ENCODE measurements at regions not wholly inside any gene's neighbourhood (a gene's known extent, or its start where the extent isn't known, plus 50 kb on each side); places are given as distances from the start of the nearest gene placed in this dataset.

DNA sequence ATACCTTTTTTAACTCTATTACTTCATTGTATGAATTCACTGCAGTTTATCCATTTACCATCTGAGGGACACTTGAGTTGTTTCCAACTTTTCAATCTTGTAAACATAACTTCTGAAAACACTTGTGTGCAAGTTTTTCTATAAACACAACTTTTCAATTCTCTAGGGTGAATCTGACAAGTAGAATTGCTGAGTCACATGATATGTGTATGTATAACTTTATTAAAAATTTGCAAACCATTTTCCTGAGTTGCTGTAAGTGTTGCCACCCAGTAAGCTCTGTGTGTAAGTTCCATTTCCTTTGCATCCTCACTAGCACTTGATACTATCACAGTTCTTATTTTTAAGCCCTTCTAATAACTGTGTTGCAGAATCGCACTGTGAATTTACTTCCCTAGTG lies 1415.6 kb upstream of the ATXN8OS start:
- no peak for ATAC-seq
- no peak for TF ChIP-seq ISL1 (CRISPR knock-in tag; IDR thresholded peaks at IDR 0.05)
- no peak for TF ChIP-seq PPARA (CRISPR knock-in tag; IDR thresholded peaks at IDR 0.05; ENCODE audit: borderline replicate concordance)
- TF ChIP-seq TCF4 (CRISPR knock-in tag; IDR thresholded peaks at IDR 0.05; ENCODE audit: borderline replicate concordance), result no peak
- TF ChIP-seq, protein P1, sequence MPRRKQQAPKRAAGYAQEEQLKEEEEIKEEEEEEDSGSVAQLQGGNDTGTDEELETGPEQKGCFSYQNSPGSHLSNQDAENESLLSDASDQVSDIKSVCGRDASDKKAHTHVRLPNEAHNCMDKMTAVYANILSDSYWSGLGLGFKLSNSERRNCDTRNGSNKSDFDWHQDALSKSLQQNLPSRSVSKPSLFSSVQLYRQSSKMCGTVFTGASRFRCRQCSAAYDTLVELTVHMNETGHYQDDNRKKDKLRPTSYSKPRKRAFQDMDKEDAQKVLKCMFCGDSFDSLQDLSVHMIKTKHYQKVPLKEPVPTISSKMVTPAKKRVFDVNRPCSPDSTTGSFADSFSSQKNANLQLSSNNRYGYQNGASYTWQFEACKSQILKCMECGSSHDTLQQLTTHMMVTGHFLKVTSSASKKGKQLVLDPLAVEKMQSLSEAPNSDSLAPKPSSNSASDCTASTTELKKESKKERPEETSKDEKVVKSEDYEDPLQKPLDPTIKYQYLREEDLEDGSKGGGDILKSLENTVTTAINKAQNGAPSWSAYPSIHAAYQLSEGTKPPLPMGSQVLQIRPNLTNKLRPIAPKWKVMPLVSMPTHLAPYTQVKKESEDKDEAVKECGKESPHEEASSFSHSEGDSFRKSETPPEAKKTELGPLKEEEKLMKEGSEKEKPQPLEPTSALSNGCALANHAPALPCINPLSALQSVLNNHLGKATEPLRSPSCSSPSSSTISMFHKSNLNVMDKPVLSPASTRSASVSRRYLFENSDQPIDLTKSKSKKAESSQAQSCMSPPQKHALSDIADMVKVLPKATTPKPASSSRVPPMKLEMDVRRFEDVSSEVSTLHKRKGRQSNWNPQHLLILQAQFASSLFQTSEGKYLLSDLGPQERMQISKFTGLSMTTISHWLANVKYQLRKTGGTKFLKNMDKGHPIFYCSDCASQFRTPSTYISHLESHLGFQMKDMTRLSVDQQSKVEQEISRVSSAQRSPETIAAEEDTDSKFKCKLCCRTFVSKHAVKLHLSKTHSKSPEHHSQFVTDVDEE (CRISPR knock-in tag; IDR thresholded peaks at IDR 0.05), result no peak
- TF ChIP-seq TOX (CRISPR knock-in tag; IDR thresholded peaks at IDR 0.05; ENCODE audit: borderline replicate concordance), result no peak
- no peak for TF ChIP-seq ZC3H10 (CRISPR knock-in tag; IDR thresholded peaks at IDR 0.05)
- no peak for TF ChIP-seq ARNTL (CRISPR knock-in tag; IDR thresholded peaks at IDR 0.05; ENCODE audit: borderline replicate concordance, low read depth)

DNA sequence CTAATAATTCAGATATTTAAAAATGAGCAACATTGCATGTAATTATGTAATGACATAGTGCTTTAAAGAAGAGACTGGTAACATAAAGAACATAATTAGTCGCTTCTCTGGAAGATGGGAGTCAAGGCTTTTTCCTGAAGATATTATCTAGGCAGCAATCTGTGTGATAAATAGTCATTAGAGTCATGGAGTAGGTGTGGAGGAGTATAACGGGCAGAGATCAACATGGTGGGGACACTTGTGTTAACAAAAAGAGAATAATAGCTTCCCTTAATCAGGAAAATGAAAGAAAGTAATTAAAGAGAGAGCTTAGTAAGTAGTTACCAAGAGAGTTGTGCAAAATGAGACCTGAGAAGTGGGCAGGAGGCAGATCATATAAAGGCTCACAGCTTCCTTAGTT lies 1417.1 kb upstream of the ATXN8OS start:
- no peak for ATAC-seq
- TF ChIP-seq, protein P2, sequence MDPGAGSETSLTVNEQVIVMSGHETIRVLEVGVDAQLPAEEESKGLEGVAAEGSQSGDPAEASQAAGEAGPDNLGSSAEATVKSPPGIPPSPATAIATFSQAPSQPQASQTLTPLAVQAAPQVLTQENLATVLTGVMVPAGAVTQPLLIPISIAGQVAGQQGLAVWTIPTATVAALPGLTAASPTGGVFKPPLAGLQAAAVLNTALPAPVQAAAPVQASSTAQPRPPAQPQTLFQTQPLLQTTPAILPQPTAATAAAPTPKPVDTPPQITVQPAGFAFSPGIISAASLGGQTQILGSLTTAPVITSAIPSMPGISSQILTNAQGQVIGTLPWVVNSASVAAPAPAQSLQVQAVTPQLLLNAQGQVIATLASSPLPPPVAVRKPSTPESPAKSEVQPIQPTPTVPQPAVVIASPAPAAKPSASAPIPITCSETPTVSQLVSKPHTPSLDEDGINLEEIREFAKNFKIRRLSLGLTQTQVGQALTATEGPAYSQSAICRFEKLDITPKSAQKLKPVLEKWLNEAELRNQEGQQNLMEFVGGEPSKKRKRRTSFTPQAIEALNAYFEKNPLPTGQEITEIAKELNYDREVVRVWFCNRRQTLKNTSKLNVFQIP (CRISPR knock-in tag; IDR thresholded peaks at IDR 0.05; ENCODE audit: borderline replicate concordance, low read depth), result no peak
- no peak for TF ChIP-seq TOX (CRISPR knock-in tag; IDR thresholded peaks at IDR 0.05; ENCODE audit: borderline replicate concordance)
- no peak for TF ChIP-seq ZFP30 (CRISPR knock-in tag; IDR thresholded peaks at IDR 0.05)
- no peak for TF ChIP-seq ISL1 (CRISPR knock-in tag; IDR thresholded peaks at IDR 0.05)
- TF ChIP-seq, protein P1 (CRISPR knock-in tag; IDR thresholded peaks at IDR 0.05), result no peak
- TF ChIP-seq ZNF565 (CRISPR knock-in tag; conservative IDR thresholded peaks at IDR 0.05; ENCODE audit: low read depth), result no peak
- TF ChIP-seq ZFP3 (CRISPR knock-in tag; IDR thresholded peaks at IDR 0.05), result no peak
- TF ChIP-seq, protein P3, sequence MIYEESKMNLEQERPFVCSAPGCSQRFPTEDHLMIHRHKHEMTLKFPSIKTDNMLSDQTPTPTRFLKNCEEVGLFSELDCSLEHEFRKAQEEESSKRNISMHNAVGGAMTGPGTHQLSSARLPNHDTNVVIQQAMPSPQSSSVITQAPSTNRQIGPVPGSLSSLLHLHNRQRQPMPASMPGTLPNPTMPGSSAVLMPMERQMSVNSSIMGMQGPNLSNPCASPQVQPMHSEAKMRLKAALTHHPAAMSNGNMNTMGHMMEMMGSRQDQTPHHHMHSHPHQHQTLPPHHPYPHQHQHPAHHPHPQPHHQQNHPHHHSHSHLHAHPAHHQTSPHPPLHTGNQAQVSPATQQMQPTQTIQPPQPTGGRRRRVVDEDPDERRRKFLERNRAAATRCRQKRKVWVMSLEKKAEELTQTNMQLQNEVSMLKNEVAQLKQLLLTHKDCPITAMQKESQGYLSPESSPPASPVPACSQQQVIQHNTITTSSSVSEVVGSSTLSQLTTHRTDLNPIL (CRISPR knock-in tag; IDR thresholded peaks at IDR 0.05; ENCODE audit: low read depth), result no peak
- no peak for TF ChIP-seq CSDC2 (CRISPR knock-in tag; IDR thresholded peaks at IDR 0.05)
- no peak for TF ChIP-seq GLIS3 (CRISPR knock-in tag; IDR thresholded peaks at IDR 0.05)
- no peak for TF ChIP-seq RARB (CRISPR knock-in tag; IDR thresholded peaks at IDR 0.05)
- TF ChIP-seq ZNF70 (CRISPR knock-in tag; IDR thresholded peaks at IDR 0.05), result no peak
- TF ChIP-seq TCF4 (CRISPR knock-in tag; IDR thresholded peaks at IDR 0.05; ENCODE audit: borderline replicate concordance), result no peak
- TF ChIP-seq ZC3H10 (CRISPR knock-in tag; IDR thresholded peaks at IDR 0.05), result no peak
- TF ChIP-seq, protein P4, sequence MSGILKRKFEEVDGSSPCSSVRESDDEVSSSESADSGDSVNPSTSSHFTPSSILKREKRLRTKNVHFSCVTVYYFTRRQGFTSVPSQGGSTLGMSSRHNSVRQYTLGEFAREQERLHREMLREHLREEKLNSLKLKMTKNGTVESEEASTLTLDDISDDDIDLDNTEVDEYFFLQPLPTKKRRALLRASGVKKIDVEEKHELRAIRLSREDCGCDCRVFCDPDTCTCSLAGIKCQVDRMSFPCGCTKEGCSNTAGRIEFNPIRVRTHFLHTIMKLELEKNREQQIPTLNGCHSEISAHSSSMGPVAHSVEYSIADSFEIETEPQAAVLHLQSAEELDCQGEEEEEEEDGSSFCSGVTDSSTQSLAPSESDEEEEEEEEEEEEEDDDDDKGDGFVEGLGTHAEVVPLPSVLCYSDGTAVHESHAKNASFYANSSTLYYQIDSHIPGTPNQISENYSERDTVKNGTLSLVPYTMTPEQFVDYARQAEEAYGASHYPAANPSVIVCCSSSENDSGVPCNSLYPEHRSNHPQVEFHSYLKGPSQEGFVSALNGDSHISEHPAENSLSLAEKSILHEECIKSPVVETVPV (CRISPR knock-in tag; IDR thresholded peaks at IDR 0.05), result no peak
- TF ChIP-seq OSR1 (CRISPR knock-in tag; IDR thresholded peaks at IDR 0.05), result no peak

DNA sequence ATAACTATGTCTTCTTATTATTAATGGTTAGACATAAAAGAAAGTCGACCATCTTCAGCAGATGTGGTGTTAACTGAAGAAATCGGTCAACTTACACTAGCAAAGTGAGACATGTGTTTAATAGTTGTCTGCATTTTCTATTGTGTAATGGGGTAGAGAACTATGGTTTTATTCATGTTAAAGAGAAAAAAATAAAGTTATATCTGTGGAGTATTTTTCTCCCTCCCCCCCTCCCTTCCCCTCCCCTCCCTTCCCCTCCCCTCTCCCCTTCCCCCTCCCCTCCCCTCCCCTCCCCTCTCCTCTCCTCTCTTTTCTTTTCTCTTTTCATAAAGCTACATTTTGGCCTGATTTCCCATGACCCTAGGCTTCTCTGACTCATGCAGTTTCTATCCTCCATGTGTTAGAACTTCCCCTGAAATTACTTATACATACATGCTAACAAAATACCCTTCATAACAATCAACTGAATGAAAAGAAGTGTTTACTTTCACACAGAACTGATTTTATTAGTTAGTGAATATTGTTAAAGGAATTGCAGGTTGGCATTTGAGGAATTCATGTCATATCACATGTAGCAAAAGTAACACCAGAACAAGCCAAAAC lies 1431.0 kb upstream of the ATXN8OS start:
- ATAC-seq, result no peak
- TF ChIP-seq, protein P3 (CRISPR knock-in tag; IDR thresholded peaks at IDR 0.05; ENCODE audit: low read depth), result no peak
- no peak for TF ChIP-seq ZNF565 (CRISPR knock-in tag; conservative IDR thresholded peaks at IDR 0.05; ENCODE audit: low read depth)
- no peak for TF ChIP-seq TOX (CRISPR knock-in tag; IDR thresholded peaks at IDR 0.05; ENCODE audit: borderline replicate concordance)
- TF ChIP-seq ESRRG (CRISPR knock-in tag; IDR thresholded peaks at IDR 0.05), result no peak
- no peak for TF ChIP-seq GLIS3 (CRISPR knock-in tag; IDR thresholded peaks at IDR 0.05)
- no peak for TF ChIP-seq ZNF70 (CRISPR knock-in tag; IDR thresholded peaks at IDR 0.05)
- TF ChIP-seq BACH2 (CRISPR knock-in tag; IDR thresholded peaks at IDR 0.05; ENCODE audit: borderline replicate concordance), result no peak
- TF ChIP-seq, protein P1 (CRISPR knock-in tag; IDR thresholded peaks at IDR 0.05), result no peak
- TF ChIP-seq ZNF8 (CRISPR knock-in tag; IDR thresholded peaks at IDR 0.05), result no peak
- TF ChIP-seq CSDC2 (CRISPR knock-in tag; IDR thresholded peaks at IDR 0.05), result no peak
- no peak for TF ChIP-seq SNAI2 (CRISPR knock-in tag; IDR thresholded peaks at IDR 0.05)
- no peak for TF ChIP-seq ZC3H10 (CRISPR knock-in tag; IDR thresholded peaks at IDR 0.05)
- no peak for TF ChIP-seq ARNTL (CRISPR knock-in tag; IDR thresholded peaks at IDR 0.05; ENCODE audit: borderline replicate concordance, low read depth)
